Stimulated activated CD8-positive, alpha-beta memory T cell treated with anti-CD3 and anti-CD28 coated beads, Interleukin-7, amount 100 ng/mL, for 48 hours (primary cell): ENCODE measurements at regions not wholly inside any gene's neighbourhood (a gene's known extent, or its start where the extent isn't known, plus 50 kb on each side); places are given as distances from the start of the nearest gene placed in this dataset.

ENCODE experiments used
- DNase-seq, 2 donors: peaks; one replicate each; pipeline ENCODE4 v3.0.0-alpha.2; 2020; ENCODE audit warnings: low read depth in 1 of 2; ENCODE audit errors: extremely low read depth in 1 of 2

DNA sequence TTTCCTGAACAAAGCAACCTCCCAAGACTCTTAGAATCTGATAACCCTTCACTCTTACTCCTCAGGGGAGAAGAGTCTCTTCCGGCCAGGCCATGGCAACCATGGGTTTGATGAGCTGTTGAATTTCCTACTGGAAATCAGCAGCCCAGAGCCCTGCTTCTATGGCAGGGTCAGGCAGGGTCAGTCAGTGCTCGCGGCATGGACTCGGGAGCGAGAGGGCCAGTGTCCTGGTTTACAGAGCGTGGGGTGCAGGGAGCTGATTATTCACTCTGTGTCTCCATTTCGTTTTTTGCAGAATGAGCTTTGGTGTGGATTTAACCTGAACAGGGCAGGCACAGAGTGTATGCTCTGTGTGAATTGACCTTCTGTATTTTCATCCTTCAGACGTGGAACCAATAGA, 340.6 kb upstream of the SFSWAP start:
- no peak for DNase-seq

GRCh38 chr12:131370791-131371347, 340.0 kb upstream of the SFSWAP start:
- no peak for DNase-seq

DNA sequence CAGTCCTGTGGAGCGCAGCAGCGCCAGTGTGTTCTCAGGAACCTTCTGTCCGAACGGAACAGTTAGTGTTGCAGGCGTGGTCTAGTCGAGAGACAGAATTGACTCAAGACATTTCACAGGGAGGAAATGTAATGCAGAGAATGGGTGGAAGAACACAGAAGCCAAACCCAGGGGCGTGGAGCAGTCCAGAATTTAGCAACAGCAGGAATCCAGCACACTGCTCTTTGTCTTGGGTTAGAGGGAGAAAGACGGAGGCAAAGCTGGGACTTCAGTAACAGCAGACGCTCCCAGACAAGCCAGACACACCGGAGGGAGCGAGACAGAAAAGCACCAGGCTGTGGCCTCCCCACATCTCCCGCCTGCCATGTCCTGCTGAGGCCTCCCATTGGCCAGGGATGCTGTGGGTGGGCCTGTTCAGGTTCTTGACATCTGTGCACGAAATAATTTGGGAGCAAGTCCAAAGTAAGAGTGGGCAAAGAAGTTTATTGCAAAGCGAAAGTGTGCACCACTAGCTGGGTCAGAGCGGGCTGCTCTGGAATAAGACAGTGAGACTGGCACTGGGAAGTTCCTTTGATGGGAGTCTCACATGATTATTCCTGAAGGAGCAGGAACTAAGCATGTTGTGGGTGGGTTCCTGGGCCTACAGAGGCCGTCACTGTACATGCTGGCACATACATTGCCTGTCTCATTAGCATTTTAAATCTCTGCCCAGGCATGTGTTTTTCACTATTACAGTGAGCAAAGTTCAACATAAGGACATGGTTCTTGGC, 339.3 kb upstream of the SFSWAP start:
- DNase-seq = no peak

GRCh38 chr12:131372171-131372475, 338.8 kb upstream of the SFSWAP start:
- no peak for DNase-seq

DNA sequence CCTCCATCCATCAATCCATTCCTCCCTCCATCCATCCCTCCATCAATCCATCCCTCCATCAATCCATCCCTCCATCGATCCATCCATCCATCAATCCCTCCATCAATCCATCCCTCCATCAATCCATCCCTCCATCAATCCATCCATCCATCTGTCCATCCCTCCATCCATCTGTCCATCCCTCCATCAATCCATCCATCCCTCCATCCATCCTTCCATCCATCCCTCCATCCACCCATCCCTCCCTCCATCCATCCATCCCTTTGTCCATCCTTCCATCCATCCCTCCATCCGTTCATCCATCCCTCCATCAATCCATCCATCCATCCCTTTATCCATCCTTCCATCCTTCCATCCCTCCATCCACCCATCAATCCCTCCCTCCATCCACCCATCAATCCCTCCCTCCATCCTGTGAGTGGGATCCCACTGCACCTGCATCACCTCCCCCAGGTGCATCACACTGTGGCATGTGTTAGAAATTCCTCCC, 338.1 kb upstream of the SFSWAP start:
- DNase-seq = no peak

DNA sequence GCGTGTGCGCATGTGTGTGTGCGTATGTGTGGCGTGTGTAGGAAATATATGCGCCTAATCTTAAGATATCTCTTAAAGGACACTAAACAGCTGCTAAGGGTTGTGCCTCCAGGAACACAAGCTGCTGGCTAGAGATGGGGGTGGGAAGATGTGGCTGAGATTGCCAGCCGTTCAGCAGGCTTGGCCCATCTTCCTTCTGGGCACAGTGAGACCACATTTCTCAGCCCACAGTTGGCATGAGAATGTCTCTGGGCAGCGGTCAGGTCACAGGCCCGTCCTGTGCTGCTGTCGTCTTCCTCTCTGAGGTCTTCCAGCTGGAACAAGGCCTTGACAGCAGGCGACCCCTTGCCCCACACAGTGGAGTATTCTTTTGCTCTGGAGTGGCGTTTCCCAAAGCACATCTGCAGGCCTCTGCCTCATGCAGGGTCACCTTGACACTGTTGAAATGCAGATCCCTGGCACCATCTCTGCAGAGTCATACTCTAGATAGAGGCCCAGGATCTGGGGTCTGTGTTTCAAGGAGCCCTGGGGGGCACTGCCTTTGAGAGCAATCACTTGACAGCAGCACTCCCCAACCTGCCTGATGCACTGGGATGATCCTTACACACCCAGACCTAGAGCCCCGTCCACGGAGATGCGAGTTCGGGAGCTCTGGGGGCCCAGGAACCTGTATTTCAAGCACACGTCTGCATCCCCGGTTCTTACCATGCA, 335.5 kb upstream of the SFSWAP start:
- no peak for DNase-seq

- no peak for DNase-seq
Measured at GRCh38 chr12:131375972-131376345, 334.9 kb upstream of the SFSWAP start.

GRCh38 chr12:131378176-131378842, 332.6 kb upstream of the SFSWAP start:
- DNase-seq = no peak

DNA sequence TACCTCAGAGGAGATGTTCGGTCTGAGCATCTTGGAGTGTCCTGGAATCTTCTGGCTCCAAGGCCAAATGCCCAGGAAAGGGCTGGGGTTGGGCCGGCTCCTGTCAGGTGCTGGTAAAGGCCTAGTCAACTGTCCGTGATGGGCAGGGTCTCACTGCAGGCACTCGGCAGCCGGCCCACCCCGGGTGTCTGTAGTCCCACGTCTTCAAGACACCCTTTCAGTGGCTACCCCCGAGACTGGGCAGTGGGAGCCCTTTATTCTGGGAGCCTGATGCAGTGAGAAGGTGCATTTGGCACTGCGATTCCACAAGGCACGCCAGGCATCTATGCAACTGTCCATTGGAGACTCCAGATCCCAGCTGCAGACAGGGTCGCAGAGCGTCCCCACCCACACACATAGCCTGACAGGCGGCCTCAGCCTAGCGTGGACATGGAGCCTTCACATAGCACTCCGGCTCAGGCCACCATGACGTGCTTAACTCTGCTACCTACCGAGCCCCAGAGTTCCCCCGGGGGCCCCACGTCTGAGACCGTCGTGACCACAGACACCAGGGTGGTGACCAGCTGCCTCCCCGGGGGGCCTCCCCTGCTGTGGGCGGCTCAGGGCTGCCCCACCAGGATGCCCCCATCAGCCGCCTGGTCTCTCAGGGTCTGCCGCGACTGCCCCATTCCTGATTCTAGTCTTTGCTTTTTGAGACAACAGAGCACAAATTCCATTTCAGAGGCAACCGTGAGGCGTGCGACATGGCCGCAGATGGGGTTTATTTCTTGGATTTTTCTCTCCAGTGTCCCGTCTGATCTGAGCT, 331.8 kb upstream of the SFSWAP start:
- no peak for DNase-seq

DNA sequence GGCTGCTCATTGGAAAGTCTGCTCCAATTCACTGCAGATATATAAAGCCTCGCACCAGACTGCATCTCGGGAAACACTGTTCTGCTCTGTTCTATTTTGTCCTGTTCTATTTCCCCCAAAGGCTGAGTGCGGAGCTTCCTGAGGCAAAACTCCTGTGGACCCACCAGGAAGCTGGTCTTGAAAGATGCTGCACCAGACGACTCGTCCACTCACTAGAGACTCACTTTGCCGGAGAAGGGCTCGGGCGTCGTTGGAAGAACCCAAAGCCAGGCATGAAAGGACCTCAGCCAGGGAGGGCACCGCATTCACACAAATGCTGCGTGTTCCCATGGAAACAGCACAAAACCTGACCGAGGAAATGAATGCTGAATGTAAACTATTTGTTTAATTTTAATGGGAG, 331.2 kb upstream of the SFSWAP start:
- DNase-seq = no peak

- DNase-seq = no peak
Measured at GRCh38 chr12:131380220-131380964, 330.5 kb upstream of the SFSWAP start.

DNA sequence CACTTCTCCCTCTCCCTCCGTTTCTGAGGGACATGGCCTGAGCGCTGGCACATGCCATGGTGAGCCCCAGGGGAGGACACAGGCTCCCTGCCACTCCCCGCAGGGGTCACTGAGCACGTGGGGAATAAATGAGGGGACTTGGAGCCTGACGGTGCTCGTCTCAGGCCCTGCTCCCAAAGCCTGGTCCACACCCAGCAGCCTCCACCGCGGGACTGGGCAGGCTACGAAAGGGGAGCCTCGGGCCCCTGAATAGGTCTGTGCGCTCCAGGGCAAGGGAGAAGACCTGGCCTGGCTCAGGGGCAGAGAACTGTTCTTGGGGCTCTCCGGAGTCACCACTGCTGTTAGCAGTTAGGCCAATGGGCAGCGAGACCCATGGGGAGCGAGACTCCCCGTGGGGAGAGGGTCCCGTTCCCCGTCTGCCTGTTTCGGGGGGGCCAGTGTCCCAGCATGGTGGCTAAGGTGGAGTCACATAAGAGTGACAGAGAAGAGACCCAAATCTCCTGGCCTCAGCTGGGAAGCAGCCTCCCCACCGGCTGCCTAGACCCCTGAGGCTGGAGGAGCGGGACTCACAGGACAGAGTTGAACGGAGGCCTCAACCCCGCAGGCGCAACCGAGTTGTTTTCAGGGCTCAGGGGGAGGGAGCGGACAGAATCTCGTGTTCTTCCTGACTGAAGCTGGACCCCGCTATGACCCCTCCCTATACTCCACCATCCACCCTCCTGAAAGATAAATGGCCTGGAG, 329.8 kb upstream of the SFSWAP start:
- DNase-seq = no peak

DNA sequence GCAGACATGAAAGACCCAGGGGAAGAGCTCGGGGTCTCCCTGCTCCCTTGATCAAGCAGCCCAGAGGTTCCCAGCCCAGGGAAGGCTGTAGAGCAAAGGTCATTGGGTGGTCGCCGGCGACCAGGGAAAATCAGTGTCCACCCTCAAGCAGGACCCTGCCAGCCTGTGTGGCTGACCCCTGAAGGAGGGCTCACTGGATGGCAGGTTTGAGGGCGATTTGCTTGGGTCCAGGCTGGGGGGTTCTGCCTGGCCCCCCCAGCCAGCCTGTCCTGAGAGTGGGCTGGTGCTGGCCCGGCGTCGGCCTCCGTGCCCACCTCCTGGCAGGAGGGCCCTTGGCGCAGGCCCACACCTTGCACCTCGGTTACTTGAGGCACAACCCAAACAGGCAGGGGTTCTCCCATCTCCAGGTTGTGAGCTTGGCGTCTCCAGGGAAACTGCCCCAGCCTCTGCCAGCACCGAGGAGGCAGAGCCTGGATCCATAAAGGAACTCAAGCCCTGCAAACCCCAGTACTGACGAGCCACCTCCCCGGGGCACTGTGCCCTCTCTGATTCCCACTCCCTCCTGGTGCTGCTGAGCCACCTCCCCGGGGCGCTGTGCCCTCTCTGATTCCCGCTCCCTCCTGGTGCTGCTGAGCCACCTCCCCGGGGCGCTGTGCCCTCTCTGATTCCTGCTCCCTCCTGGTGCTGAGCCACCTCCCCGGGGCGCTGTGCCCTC, 329.0 kb upstream of the SFSWAP start:
- DNase-seq = no peak

- no peak for DNase-seq
Measured at GRCh38 chr12:131383291-131383690, 327.6 kb upstream of the SFSWAP start.

DNA sequence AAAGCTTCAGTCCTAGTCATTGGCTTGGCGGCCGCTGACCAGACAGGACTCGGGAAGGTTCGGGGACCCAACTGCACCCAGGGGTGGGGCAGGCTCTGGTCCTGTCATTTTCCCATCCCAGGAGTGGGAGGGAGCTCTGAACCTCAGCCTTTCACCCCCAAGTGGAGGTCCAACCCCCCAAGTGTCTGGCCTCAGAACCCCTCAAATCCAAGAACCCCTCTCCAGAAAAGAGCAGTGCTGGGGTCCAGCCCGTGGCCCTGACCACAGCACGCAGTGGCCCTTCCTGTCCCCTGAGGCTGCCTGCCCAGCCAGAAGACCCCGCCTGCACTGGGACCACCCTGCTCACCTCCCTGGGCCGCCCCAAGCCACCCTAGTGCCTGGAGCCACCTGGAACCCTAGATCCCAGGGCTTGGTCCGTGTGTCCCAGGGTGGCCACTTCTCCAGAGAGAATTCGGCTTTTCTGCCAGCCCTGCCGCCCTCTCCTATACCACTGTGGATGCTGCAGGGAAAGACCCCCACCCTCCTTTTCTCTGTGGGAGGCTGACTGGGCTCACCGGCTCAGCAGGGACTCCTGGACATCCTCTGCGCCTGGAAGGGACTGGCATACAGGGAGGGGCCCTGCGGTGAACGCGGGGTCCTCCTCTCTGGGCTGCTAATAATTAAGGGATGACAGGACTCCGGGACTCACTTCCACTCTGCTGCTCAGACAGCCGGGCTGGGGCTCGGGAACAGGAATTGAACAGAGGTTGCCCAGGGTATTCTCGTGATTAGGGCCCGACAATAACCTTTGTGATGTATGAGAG, 326.9 kb upstream of the SFSWAP start:
- DNase-seq = no peak

- DNase-seq = no peak
Measured at GRCh38 chr12:131384544-131384855, 326.4 kb upstream of the SFSWAP start.

- no peak for DNase-seq
Measured at GRCh38 chr12:131385313-131386166, 325.4 kb upstream of the SFSWAP start.
